ENCODE measurements at regions not wholly inside any gene's neighbourhood (a gene's known extent, or its start where the extent isn't known, plus 50 kb on each side); places are given as distances from the start of the nearest gene placed in this dataset.
A peak's percentile ranks its signal among the peaks of the same experiment; 100 is the strongest.
"Not testable (repeated sequence)": the region's sequence is repeated elsewhere in the genome, so short reads cannot be mapped to it uniquely, and the experiment has no call there.

- no peak for DNase-seq
Measured at GRCh38 chr5:126139086-126139485, 284.1 kb upstream of the GRAMD2B start.

DNA sequence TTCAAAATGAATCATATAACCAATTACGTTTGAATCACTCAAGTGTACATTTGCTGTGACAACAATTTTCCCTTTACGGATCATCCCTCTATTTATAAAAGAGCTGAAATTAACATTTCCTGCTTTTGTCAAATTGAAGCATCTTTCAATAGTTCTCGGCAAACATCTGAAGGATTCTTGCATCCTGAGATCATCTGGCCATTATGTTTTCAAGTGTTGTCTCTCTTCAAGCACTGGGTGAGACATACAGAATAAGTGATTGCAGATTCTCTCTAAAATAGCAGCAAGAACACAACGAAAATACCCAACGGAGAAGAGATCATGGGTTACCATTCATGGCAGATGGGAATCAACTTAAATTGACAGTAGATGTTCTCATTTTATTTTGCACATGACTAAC lies 283.4 kb upstream of the GRAMD2B start:
- no peak for DNase-seq

GRCh38 chr5:126143622-126144021 lies 279.6 kb upstream of the GRAMD2B start:
- no peak for DNase-seq

- not testable (repeated sequence) for DNase-seq
Measured at GRCh38 chr5:126150319-126150718, 272.9 kb upstream of the GRAMD2B start.

GRCh38 chr5:126155298-126155697 lies 267.9 kb upstream of the GRAMD2B start:
- DNase-seq: not testable (repeated sequence)

DNA sequence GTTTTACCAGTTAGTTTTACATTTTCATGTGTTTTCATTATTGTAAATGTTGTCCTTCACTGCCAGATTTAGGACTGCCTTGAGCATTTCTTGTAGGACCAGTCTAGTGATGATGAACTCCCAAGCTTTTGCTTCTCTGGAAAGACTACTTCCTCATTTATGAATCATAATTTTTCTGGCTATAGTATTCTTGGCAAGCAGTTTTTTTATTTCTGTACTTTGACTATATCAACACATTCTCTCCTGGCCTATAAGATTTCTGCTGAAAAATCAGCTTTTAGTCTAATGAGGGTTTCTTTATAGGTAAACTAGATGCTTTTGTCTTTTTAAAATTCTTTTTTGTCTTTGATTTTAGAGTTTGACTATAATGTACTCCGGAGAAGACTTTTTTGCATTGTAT lies 256.8 kb upstream of the GRAMD2B start:
- DNase-seq: no peak

- no peak for DNase-seq
Measured at GRCh38 chr5:126168785-126169184, 254.4 kb upstream of the GRAMD2B start.

DNA sequence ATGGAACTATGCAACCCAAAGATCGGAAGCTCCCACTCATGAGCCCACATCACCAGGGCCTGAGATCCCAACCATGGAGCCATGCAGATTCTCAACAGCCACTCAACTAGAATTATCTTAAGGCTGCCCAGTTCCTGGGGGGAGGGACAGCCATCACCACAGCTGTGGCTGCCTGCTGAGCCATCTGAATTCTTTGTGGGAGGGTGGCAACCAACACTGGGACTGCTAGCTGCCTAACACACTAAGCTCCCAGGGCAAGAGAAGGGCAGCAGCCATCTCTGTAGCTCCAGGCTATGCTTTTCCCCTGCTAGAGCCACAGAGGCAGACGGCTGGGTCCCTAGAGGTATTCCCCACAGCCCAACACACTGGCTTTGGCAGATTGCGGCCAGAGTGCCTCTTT lies 251.3 kb upstream of the GRAMD2B start:
- DNase-seq: no peak

DNA sequence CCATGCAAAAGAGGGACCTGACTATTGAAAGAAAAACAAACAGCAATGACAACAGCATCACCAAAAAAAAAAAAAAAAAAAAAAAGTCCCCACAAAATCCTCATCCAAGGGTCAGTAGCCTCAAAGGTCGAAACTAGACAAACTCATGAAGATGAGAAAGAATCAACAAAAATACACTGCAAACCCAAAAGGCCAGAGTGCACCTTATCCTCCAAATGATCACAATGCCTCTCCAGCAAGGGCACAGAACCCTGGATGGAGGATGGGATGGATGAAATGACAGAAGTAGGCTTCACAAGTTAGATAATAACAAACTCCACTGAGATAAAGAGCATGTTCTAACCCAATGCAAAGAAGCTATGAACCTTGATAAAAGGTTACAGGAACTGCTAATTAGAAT lies 250.4 kb upstream of the GRAMD2B start:
- DNase-seq: no peak

GRCh38 chr5:126178521-126178920 lies 244.7 kb upstream of the GRAMD2B start:
- DNase-seq: peak; percentile 63

DNA sequence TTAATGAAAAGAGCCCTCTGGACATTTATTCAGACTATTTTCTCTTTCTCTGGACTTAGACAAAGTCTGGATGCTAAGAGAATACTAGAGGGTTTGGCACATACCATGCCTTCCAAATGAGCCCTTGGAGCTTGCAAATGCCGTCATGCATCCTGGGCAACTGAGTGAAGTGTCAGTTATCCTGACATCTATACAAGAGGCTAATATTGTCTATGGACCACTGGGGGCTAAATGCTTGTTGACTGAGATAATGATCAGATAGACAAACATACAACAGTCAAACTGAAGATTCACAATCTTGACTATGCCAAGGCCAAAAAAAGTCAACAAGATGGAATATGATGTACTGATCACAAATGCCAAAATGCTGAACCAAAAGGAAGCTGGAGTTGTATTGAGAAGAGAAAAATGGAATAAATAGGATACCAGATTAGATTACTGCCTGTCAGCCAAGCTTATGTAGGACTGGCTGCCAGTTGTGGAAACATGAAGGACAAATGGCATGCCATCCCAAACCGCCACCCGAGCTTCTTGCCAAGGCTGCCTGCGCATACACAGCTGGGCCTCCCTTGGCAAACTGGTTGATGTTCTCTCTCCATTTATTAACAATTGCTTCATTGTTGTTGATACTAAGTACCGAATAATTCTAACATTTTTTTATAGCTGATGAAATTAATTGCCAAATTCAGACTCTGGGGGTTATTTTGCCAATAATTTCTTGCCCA lies 240.1 kb upstream of the GRAMD2B start:
- DNase-seq: peak; percentile 53

GRCh38 chr5:126184474-126184873 lies 238.7 kb upstream of the GRAMD2B start:
- DNase-seq: no peak

- no peak for DNase-seq
Measured at GRCh38 chr5:126186210-126186609, 237.0 kb upstream of the GRAMD2B start.

DNA sequence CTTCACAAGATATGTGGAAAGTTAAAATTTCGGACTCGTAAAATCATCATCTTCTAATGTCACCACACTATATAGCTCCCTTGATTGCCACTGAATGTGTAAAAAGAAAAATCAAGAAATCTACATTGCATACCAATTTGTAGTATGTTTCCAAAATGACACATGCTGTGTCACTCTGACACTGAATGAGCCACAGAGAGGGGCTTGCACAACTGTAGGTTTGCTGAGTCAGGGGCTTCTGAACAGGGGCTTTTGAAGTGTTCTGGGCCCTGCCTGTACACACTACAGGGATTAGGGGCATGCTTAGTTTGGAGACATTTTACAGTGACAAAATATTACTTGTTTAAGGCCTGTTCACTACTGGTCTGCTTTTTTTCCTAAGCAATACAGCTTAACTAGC lies 234.4 kb upstream of the GRAMD2B start:
- DNase-seq: no peak

DNA sequence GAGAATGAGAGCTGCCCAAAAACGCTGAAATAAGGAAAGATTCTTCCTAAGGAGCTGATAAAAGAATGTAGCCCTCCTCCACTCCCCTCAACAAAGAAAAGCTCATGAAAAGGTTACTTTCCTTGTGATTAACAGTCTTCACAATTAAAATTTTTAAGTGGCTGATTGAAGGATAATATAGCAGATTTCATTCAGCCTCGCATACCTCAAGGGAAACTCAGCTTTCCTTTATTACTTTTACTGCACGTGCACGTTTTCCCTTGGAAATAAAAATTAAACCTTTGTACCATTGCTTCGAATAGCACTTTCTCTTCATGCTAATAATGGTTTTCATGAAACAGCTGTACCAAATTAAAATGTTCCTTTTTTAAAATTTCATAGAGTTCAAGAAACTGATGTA lies 234.0 kb upstream of the GRAMD2B start:
- no peak for DNase-seq

GRCh38 chr5:126189862-126190261 lies 233.3 kb upstream of the GRAMD2B start:
- DNase-seq: no peak

- no peak for DNase-seq
Measured at GRCh38 chr5:126192226-126192625, 231.0 kb upstream of the GRAMD2B start.

DNA sequence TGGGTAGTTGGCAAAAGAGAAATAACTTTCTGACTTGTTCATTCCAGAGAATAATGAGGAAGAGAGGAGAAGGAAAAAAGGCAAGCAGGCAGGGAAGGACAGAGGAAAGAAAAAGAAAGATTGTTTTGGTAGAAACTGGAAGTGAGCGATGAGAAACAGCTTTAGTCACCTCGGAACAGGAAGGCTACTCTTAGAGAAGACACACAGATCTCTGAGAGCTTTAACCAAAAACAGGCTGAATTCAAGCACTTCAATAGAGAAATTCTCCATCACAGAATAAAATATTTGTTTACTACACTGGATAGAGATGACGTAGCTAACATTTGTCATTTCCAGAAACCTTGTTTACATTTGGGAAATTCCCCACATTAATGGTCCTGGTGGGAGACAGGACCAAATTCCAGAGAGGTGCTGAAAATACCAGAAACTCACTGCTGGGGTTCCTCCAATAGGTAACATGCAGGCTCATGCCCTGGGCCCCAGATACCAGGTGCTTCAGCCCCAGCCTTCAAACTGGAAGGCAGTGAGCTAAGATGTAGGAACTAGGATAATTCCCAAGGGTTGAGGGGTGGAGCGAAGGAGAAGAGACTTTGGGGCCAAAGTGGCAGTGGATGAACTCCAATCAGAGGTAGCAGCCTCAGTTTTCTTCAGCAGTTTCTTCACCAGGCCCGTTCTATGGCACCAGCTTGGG lies 227.7 kb upstream of the GRAMD2B start:
- no peak for DNase-seq

- no peak for DNase-seq
Measured at GRCh38 chr5:126198531-126198930, 224.7 kb upstream of the GRAMD2B start.

DNA sequence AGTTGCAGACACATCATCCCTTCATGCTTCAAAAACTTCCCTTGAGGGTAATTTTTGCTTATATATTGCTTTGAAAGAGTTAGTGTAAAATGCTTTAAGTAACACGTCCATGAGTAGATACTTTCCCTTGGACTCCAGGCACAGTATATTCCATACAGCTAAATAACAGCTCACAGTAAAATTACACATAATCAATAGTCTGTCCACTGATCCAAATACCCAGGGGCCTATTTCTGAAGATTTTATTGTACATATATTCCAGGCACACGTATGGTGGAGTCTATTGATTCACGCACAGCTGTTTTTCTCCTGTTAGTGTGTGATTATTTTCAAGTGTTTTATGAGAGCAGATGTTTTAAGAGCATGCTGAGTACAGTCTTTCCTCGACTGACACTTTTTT lies 223.7 kb upstream of the GRAMD2B start:
- DNase-seq: no peak

GRCh38 chr5:126208691-126209090 lies 214.5 kb upstream of the GRAMD2B start:
- DNase-seq: no peak

GRCh38 chr5:126210955-126211354 lies 212.3 kb upstream of the GRAMD2B start:
- DNase-seq: no peak

GRCh38 chr5:126219616-126220015 lies 203.6 kb upstream of the GRAMD2B start:
- no peak for DNase-seq

DNA sequence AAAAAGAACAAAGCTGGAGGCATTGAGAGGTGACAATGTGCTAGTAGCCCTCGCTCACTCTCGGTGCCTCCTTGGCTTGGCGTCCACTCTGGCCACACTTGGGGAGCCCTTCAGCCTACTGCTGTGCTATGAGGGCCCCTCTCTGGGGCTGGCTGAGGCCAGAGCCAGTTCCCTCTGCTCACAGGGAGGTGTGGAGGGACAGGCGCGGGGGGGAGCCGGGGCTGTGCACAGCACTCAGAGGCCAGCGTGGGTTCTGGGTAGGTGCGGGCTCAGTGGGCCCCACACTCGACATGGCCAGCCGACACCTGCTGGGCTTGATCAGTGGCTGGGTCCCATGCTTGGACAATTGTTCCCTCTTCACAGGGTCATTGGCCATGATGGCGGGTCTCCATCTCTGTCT lies 202.5 kb upstream of the GRAMD2B start:
- DNase-seq: no peak

GRCh38 chr5:126228934-126229333 lies 194.3 kb upstream of the GRAMD2B start:
- DNase-seq: no peak
